Spleen (tissue), 11 donors: ENCODE measurements at regions not wholly inside any gene's neighbourhood (a gene's known extent, or its start where the extent isn't known, plus 50 kb on each side); places are given as distances from the start of the nearest gene placed in this dataset.
A peak's percentile ranks its signal among the peaks of the same experiment; 100 is the strongest.
"Not testable (repeated sequence)": the region's sequence is repeated elsewhere in the genome, so short reads cannot be mapped to it uniquely, and the experiment has no call there.

ENCODE experiments used
- DNase-seq: peaks from one replicate; pipeline ENCODE4 v3.0.0-alpha.2; 2020
- H3K27ac ChIP-seq, 8 donors: fragments of 200-600 bp; sonication (generic) in 7 of 8; 1 replicate in 4 of 8; 2 replicates in 4 of 8; pipeline versions ENCODE4 v1.5.0 to v1.8.0; 2016 to 2021; ENCODE audit warnings: inconsistent platforms in 4 of 8, mild to moderate bottlenecking in 4 of 8, moderate library complexity in 1 of 8
- H3K27me3 ChIP-seq, 7 donors: fragments of 200-600 bp; sonication (generic) in 6 of 7; replicated peaks in 1 of 7; 1 replicate in 4 of 7; 2 replicates in 3 of 7; pipeline versions ENCODE4 v1.5.0 to v1.8.0; 2016 to 2021; ENCODE audit warnings: inconsistent platforms in 3 of 7, mild to moderate bottlenecking in 1 of 7
- H3K36me3 ChIP-seq, 6 donors: fragments of 200-600 bp; sonication (generic) in 5 of 6; 1 replicate in 4 of 6; 2 replicates in 2 of 6; pipeline versions ENCODE4 v1.5.0 to v1.8.0; 2016 to 2021; ENCODE audit warnings: inconsistent platforms in 2 of 6
- H3K4me1 ChIP-seq, 6 donors: fragments of 200-600 bp; sonication (generic) in 5 of 6; 1 replicate in 3 of 6; 2 replicates in 3 of 6; pipeline versions ENCODE4 v1.5.0 to v1.8.0; 2016 to 2021; ENCODE audit warnings: inconsistent platforms in 3 of 6
- H3K4me3 ChIP-seq, 8 donors: fragments of 200-600 bp; sonication (generic) in 7 of 8; 1 replicate in 4 of 8; 2 replicates in 4 of 8; pipeline versions ENCODE4 v1.5.0 to v1.8.0; 2016 to 2021; ENCODE audit warnings: inconsistent platforms in 4 of 8, mild to moderate bottlenecking in 4 of 8, moderate library complexity in 2 of 8
- H3K9me3 ChIP-seq, 8 donors: fragments of 200-600 bp; sonication (generic) in 7 of 8; 1 replicate in 4 of 8; 2 replicates in 4 of 8; pipeline versions ENCODE4 v1.5.0 to v1.8.0; 2016 to 2021; ENCODE audit warnings: inconsistent platforms in 4 of 8
- CTCF ChIP-seq, 11 experiments: fragments of 200-600 bp in 7 of 11; fragments of 450-650 bp in 4 of 11; sonication (generic) in 4 of 11; IDR thresholded peaks in 8 of 11; conservative IDR thresholded peaks in 3 of 11; 1 replicate in 7 of 11; 2 replicates in 4 of 11; pipeline versions ENCODE4 v1.4.0 to v1.8.0; 2016 to 2021; ENCODE audit warnings: antibody characterized with exemption in 11 of 11, inconsistent platforms in 4 of 11, mild to moderate bottlenecking in 1 of 11
- POLR2A ChIP-seq, 3 donors: fragments of 450-650 bp; IDR thresholded peaks; one replicate each; pipeline ENCODE4 v1.5.1; 2017; ENCODE audit warnings: antibody characterized with exemption in 3 of 3, mild to moderate bottlenecking in 1 of 3
- POLR2AphosphoS5 ChIP-seq, 3 donors: sonication (generic); formaldehyde crosslinking; IDR thresholded peaks; one replicate each; pipeline ENCODE4 v1.5.1; 2017; ENCODE audit warnings: antibody characterized with exemption in 3 of 3
- WGBS, 5 donors: extraction: QIAGEN DNeasy Blood & Tissue Kit in 3 of 5; methylation state at CpG; one replicate each; pipeline versions ENCODE4 v1.1.5 to v1.1.7; 2013 to 2018; 5-methylcytosine and 5-hydroxymethylcytosine counted together
- intact Hi-C: fragments of 100-400 bp; cut with DNase I; formaldehyde crosslinking; loops from one replicate; pipeline ENCODE4 v1.15.0; 2023; ENCODE audit warnings: low total_unique reads
- donor health status: healthy with polysubstance abuse.
- donor health status: DM: no; HTN: no; CAD: no; lungs with moderate emphysema.
- donor health status: DM: no; HTN: no; CAD: no.
- donor health status: Bipolar disorder and iron deficiency.
- donor health status: healthy.
- donor health status: DM: no; HTN: no; CAD: no.
- donor health status: DM: yes; HTN: yes; CAD: no.

- Histone ChIP-seq H3K27ac (no peak overlapping the region), H3K4me1 (peaks cover 0 to 6% (median 0%) of the 10 kb centered on the region in 6 donors), H3K9me3 (no peaks in the 10 kb centered on the region), H3K27me3 (no peaks in the 10 kb centered on the region), H3K36me3 (no peaks in the 10 kb centered on the region), H3K4me3 (no peak overlapping the region)
- TF ChIP-seq POLR2A (IDR thresholded peaks at IDR 0.05), result no peak
- TF ChIP-seq POLR2AphosphoS5 (IDR thresholded peaks at IDR 0.05), result no peak
- TF ChIP-seq CTCF (IDR thresholded peaks at IDR 0.05 in 8 of 11, conservative IDR thresholded peaks at IDR 0.05 in 3 of 11), result no peak
- WGBS, 5 donors, result 79 to 89% (median 81%) methylated on average over 7 of the region's 7 CpGs
- DNase-seq, result no peak
- intact Hi-C loops, result no loop called here
These were observed 225.7 kb downstream of the MREG start for GRCh38 chr2:215787565-215788178.

- no peaks in the 10 kb centered on the region for H3K27me3 ChIP-seq
- H3K4me1 ChIP-seq, result peaks cover 0 to 6% (median 0%) of the 10 kb centered on the region in 6 donors
- no peak overlapping the region for H3K4me3 ChIP-seq
- no peaks in the 10 kb centered on the region for H3K9me3 ChIP-seq
- TF ChIP-seq POLR2AphosphoS5 (IDR thresholded peaks at IDR 0.05), result no peak
- TF ChIP-seq CTCF (IDR thresholded peaks at IDR 0.05 in 8 of 11, conservative IDR thresholded peaks at IDR 0.05 in 3 of 11), result no peak
- no peak for TF ChIP-seq POLR2A (IDR thresholded peaks at IDR 0.05)
- intact Hi-C loops, result no loop called here
- H3K36me3 ChIP-seq, result no peaks in the 10 kb centered on the region
- DNase-seq, result no peak
- H3K27ac ChIP-seq, result no peak overlapping the region
- WGBS, 5 donors, result 62 to 91% (median 87%) methylated on average over 3 of the region's 3 CpGs
These were observed 226.3 kb downstream of the MREG start for GRCh38 chr2:215787025-215787424.

- Histone ChIP-seq H3K4me1 (no peaks in the 10 kb centered on the region), H3K4me3 (no peak overlapping the region), H3K27me3 (no peaks in the 10 kb centered on the region), H3K36me3 (no peaks in the 10 kb centered on the region), H3K9me3 (no peaks in the 10 kb centered on the region), H3K27ac (peak overlapping the region in 2 of 8 donors; percentile 14 to 20)
- WGBS, 5 donors, result 67 to 93% (median 81%) methylated on average over 3 of the region's 3 CpGs
- no peak for TF ChIP-seq POLR2AphosphoS5 (IDR thresholded peaks at IDR 0.05)
- TF ChIP-seq POLR2A (IDR thresholded peaks at IDR 0.05), result no peak
- no peak for TF ChIP-seq CTCF (IDR thresholded peaks at IDR 0.05 in 8 of 11, conservative IDR thresholded peaks at IDR 0.05 in 3 of 11)
- DNase-seq, result no peak
- intact Hi-C loops, result no loop called here
These were observed 229.0 kb downstream of the MREG start for GRCh38 chr2:215784371-215784783.

GRCh38 chr2:215783640-215784039 is 229.7 kb downstream of the MREG start:
- intact Hi-C loops, H3K36me3 ChIP-seq, H3K9me3 ChIP-seq, H3K4me1 ChIP-seq, H3K4me3 ChIP-seq, DNase-seq, H3K27me3 ChIP-seq: not testable (repeated sequence)
- H3K27ac ChIP-seq, result peak overlapping the region in 1 of 8 donors; percentile 14
- 94 to 97% (median 95%) methylated on average over 7 of the region's 7 CpGs for WGBS, 5 donors

GRCh38 chr2:215782965-215783364 is 230.4 kb downstream of the MREG start:
- no peak overlapping the region for H3K4me3 ChIP-seq
- no peaks in the 10 kb centered on the region for H3K4me1 ChIP-seq
- intact Hi-C loops, result no loop called here
- TF ChIP-seq POLR2AphosphoS5 (IDR thresholded peaks at IDR 0.05) (no peak), CTCF (IDR thresholded peaks at IDR 0.05 in 8 of 11, conservative IDR thresholded peaks at IDR 0.05 in 3 of 11) (no peak), POLR2A (IDR thresholded peaks at IDR 0.05) (no peak)
- no peak overlapping the region for H3K27ac ChIP-seq
- H3K36me3 ChIP-seq, result no peaks in the 10 kb centered on the region
- DNase-seq, result no peak
- 93 to 98% (median 96%) methylated on average over 2 of the region's 2 CpGs for WGBS, 5 donors
- H3K9me3 ChIP-seq, result no peaks in the 10 kb centered on the region
- no peaks in the 10 kb centered on the region for H3K27me3 ChIP-seq
